ENCODE measurements at regions not wholly inside any gene's neighbourhood (a gene's known extent, or its start where the extent isn't known, plus 50 kb on each side); places are given as distances from the start of the nearest gene placed in this dataset.

DNA sequence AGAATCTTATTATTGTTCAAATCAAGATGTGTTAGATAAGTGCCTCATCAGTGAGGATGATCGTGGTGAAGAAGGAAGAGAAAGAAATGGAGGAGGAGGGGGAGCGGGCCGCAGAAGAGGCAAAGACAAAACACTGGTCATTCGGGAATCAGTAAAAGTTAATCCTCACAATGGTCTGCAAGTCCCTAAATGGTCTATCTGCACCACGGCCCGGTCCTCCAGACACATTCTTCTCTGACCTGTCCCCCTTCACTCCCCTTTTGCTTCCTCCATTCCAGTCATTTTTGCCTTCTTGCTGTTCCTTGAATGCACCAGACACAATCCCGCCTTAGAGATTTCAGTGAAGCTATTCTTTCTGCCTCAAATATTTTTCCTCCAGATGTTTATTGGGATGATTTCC is 240.1 kb upstream of the ADGRL2 start:
- intact Hi-C loops (cut with DNase I; ENCODE audit: low total_unique reads) = no loop called here
- Histone ChIP-seq H3K36me3 (no peaks in the 10 kb centered on the region), H3K4me3 (no peak overlapping the region), H3K9me3 (no peaks in the 10 kb centered on the region), H3K27me3 (replicated peaks in 1 of 7) (no peaks in the 10 kb centered on the region), H3K27ac (no peak overlapping the region), H3K4me1 (no peaks in the 10 kb centered on the region)
- WGBS, 5 donors = 79 to 94% (median 87%) methylated on average over 7 of the region's 7 CpGs
- DNase-seq = no peak
- TF ChIP-seq CTCF (IDR thresholded peaks at IDR 0.05 in 8 of 11, conservative IDR thresholded peaks at IDR 0.05 in 3 of 11) (no peak), POLR2A (IDR thresholded peaks at IDR 0.05) (no peak), POLR2AphosphoS5 (IDR thresholded peaks at IDR 0.05) (no peak)

DNA sequence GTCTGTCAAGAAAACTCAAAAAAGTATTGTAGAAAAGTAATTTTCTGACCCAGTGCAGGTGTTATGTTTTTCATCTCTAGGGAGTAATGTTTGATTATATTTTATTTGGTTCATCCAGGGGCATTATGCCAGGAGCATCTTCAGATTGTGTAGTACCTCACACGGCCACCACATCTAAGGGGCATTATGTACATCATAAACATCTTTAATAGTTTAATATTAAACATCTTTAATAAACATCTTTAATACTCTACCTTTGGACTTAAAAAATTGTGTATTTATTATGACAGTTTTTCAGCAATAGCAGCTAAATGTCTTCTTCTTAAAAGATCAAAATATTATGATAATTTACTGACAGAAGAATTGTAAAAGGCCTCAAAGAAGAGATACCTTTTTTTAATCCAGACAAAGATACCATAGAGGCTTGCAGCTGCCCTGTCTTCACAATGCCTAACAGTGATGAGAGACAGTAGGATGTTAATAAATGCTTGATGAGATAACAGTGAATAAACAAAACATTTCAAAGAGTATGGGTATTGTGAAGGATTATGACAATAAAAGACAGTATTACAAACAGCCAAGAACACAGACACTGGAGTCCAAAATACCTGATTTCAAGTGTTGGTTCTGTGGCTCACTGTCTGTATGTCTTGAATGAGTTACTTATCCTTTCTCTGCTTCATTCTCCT is 240.9 kb upstream of the ADGRL2 start:
- no peaks in the 10 kb centered on the region for H3K27me3 ChIP-seq (replicated peaks in 1 of 7)
- WGBS, 5 donors = 55 to 80% (median 62%) methylated on average over 1 of the region's 1 CpG
- intact Hi-C loops (cut with DNase I; ENCODE audit: low total_unique reads) = no loop called here

GRCh38 chr1:81558291-81559076 is 242.2 kb upstream of the ADGRL2 start:
- Histone ChIP-seq H3K4me3 (no peak overlapping the region), H3K36me3 (no peaks in the 10 kb centered on the region), H3K27ac (no peak overlapping the region), H3K4me1 (no peaks in the 10 kb centered on the region), H3K27me3 (replicated peaks in 1 of 7) (no peaks in the 10 kb centered on the region), H3K9me3 (no peaks in the 10 kb centered on the region)
- intact Hi-C loops (cut with DNase I; ENCODE audit: low total_unique reads) = no loop called here
- WGBS, 5 donors = 92 to 100% (median 97%) methylated on average over 1 of the region's 1 CpG
- TF ChIP-seq CTCF (IDR thresholded peaks at IDR 0.05 in 8 of 11, conservative IDR thresholded peaks at IDR 0.05 in 3 of 11) (no peak), POLR2AphosphoS5 (IDR thresholded peaks at IDR 0.05) (no peak), POLR2A (IDR thresholded peaks at IDR 0.05) (no peak)
- DNase-seq = no peak

More for the DNA sequence above, 240.9 kb upstream of the ADGRL2 start:
- Histone ChIP-seq H3K36me3 (no peaks in the 10 kb centered on the region), H3K9me3 (no peaks in the 10 kb centered on the region), H3K4me3 (no peak overlapping the region), H3K27ac (no peak overlapping the region), H3K4me1 (no peaks in the 10 kb centered on the region)
- no peak for DNase-seq
- no peak for TF ChIP-seq POLR2AphosphoS5 (IDR thresholded peaks at IDR 0.05)
- TF ChIP-seq CTCF (IDR thresholded peaks at IDR 0.05 in 8 of 11, conservative IDR thresholded peaks at IDR 0.05 in 3 of 11) = peak in 2 of 11 experiments; percentile 19 to 23

GRCh38 chr1:81556968-81557367 is 243.8 kb upstream of the ADGRL2 start:
- no peak for TF ChIP-seq POLR2AphosphoS5 (IDR thresholded peaks at IDR 0.05)
- TF ChIP-seq CTCF (IDR thresholded peaks at IDR 0.05 in 8 of 11, conservative IDR thresholded peaks at IDR 0.05 in 3 of 11) = no peak
- TF ChIP-seq POLR2A (IDR thresholded peaks at IDR 0.05) = no peak
- Histone ChIP-seq H3K27ac (no peak overlapping the region), H3K4me1 (no peaks in the 10 kb centered on the region), H3K27me3 (replicated peaks in 1 of 7) (no peaks in the 10 kb centered on the region), H3K4me3 (no peak overlapping the region), H3K36me3 (no peaks in the 10 kb centered on the region), H3K9me3 (no peaks in the 10 kb centered on the region)
- 90 to 95% (median 94%) methylated on average over 11 of the region's 11 CpGs for WGBS, 5 donors
- intact Hi-C loops (cut with DNase I; ENCODE audit: low total_unique reads) = no loop called here
- DNase-seq = peak; percentile 67
